Adrenal gland (tissue), 5 donors: ENCODE measurements at regions not wholly inside any gene's neighbourhood (a gene's known extent, or its start where the extent isn't known, plus 50 kb on each side); places are given as distances from the start of the nearest gene placed in this dataset.

Experiments
- POLR2A ChIP-seq, 2 donors: fragments of 450-650 bp; IDR thresholded peaks; one replicate each; pipeline ENCODE4 v1.6.1; 2017; ENCODE audit warnings: antibody characterized with exemption in 2 of 2, mild to moderate bottlenecking in 2 of 2, moderate library complexity in 1 of 2
- TF ChIP-seq, protein P1 (sequence below), 6 experiments: fragments of 450-650 bp in 4 of 6; fragments of 200-600 bp in 2 of 6; sonication (generic) in 1 of 6; IDR thresholded peaks; 1 replicate in 5 of 6; 2 replicates in 1 of 6; pipeline versions ENCODE4 v1.5.1 to v1.8.0; 2016 to 2021; ENCODE audit warnings: antibody characterized with exemption in 6 of 6, mild to moderate bottlenecking in 2 of 6, moderate library complexity in 1 of 6
- donor health status: DM: no; HTN: no; CAD: no.

DNA sequence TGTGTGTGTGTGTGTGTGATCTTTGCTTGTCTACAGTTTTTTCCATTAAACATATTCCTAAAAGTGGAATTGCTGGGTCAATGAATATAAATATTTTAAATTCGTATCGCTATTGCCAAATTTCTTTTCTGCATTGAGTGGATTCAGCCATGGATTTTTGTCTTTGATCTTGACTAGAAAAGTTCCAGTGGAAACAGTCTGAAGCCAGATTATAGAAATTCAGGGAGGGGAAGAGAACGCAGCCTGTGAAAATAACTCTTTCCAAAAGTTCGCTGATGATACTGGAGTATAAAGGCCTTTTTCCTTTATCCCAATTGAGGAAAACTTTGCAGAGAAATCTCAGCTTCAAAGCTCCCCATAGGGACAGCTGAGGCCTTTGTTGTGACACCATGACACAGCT, 292.3 kb upstream of the CD180 start:
- TF ChIP-seq, protein P1, sequence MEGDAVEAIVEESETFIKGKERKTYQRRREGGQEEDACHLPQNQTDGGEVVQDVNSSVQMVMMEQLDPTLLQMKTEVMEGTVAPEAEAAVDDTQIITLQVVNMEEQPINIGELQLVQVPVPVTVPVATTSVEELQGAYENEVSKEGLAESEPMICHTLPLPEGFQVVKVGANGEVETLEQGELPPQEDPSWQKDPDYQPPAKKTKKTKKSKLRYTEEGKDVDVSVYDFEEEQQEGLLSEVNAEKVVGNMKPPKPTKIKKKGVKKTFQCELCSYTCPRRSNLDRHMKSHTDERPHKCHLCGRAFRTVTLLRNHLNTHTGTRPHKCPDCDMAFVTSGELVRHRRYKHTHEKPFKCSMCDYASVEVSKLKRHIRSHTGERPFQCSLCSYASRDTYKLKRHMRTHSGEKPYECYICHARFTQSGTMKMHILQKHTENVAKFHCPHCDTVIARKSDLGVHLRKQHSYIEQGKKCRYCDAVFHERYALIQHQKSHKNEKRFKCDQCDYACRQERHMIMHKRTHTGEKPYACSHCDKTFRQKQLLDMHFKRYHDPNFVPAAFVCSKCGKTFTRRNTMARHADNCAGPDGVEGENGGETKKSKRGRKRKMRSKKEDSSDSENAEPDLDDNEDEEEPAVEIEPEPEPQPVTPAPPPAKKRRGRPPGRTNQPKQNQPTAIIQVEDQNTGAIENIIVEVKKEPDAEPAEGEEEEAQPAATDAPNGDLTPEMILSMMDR (IDR thresholded peaks at IDR 0.05), result no peak
- TF ChIP-seq POLR2A (IDR thresholded peaks at IDR 0.05), result no peak
